H1 (cell line): ENCODE measurements at regions not wholly inside any gene's neighbourhood (a gene's known extent, or its start where the extent isn't known, plus 50 kb on each side); places are given as distances from the start of the nearest gene placed in this dataset.

Experiments
- CEBPB ChIP-seq: IDR thresholded peaks from 2 replicates; pipeline ENCODE4 v1.6.1; 2012; ENCODE audit warnings: low read depth, low read length
- GABPA ChIP-seq: IDR thresholded peaks from 2 replicates; pipeline ENCODE4 v1.6.1; 2011; ENCODE audit warnings: mild to moderate bottlenecking, low read length, moderate library complexity, borderline replicate concordance; ENCODE audit not compliant: insufficient read depth
- SIN3A ChIP-seq, 2 experiments: IDR thresholded peaks in 1 of 2; conservative IDR thresholded peaks in 1 of 2; 2 replicates each; pipeline ENCODE4 v1.6.1; 2011 to 2012; ENCODE audit warnings: low read length in 2 of 2, improper control_type of control experiment in 1 of 2, low read depth in 1 of 2, mild to moderate bottlenecking in 1 of 2

GRCh38 chr1:238777551-238777950 is 608.8 kb upstream of the CHRM3 start (continued):
- no peak for TF ChIP-seq CEBPB
- no peak for TF ChIP-seq GABPA
- no peak for TF ChIP-seq SIN3A (conservative IDR thresholded peaks at IDR 0.05 in 1 of 2, IDR thresholded peaks at IDR 0.05 in 1 of 2; ENCODE audit: low read depth in 1 of 2, low read length in 2 of 2)
